ENCODE measurements at regions not wholly inside any gene's neighbourhood (a gene's known extent, or its start where the extent isn't known, plus 50 kb on each side); places are given as distances from the start of the nearest gene placed in this dataset.

GRCh38 chr2:7281231-7282201, 364.3 kb downstream of the RNF144A start:
- TF ChIP-seq YY1 (IDR thresholded peaks at IDR 0.05; ENCODE audit: insufficient read depth, insufficient read length) (no peak), ZNF274 (IDR thresholded peaks at IDR 0.05; ENCODE audit: low read depth, low read length) (no peak), SUZ12 (IDR thresholded peaks at IDR 0.05; ENCODE audit: extremely low read depth, insufficient read depth, insufficient read length) (no peak)
- no peaks in the 10 kb centered on the region for H3K9me3 ChIP-seq (ENCODE audit: insufficient read depth, low read length)
- H3K36me3 ChIP-seq (ENCODE audit: insufficient read depth, insufficient read length, low read length), result no peaks in the 10 kb centered on the region
- H3K27me3 ChIP-seq (ENCODE audit: insufficient read depth, insufficient read length), result no peaks in the 10 kb centered on the region
- no peak overlapping the region for H3K4me3 ChIP-seq (ENCODE audit: insufficient read length, low read depth)
- DNase-seq (ENCODE audit: low read depth, low spot score), result no peak
- peaks cover 4% of the 10 kb centered on the region for H3K4me1 ChIP-seq (ENCODE audit: insufficient read depth, insufficient read length)
- no peak overlapping the region for H3K9ac ChIP-seq (ENCODE audit: insufficient read length, low read depth)

- H3K4me3 ChIP-seq (ENCODE audit: insufficient read length, low read depth), result no peak overlapping the region
- H3K36me3 ChIP-seq (ENCODE audit: insufficient read depth, insufficient read length, low read length), result no peaks in the 10 kb centered on the region
- H3K27me3 ChIP-seq (ENCODE audit: insufficient read depth, insufficient read length), result no peaks in the 10 kb centered on the region
- no peaks in the 10 kb centered on the region for H3K9me3 ChIP-seq (ENCODE audit: insufficient read depth, low read length)
- DNase-seq (ENCODE audit: low read depth, low spot score), result no peak
- TF ChIP-seq SUZ12 (IDR thresholded peaks at IDR 0.05; ENCODE audit: extremely low read depth, insufficient read depth, insufficient read length) (no peak), YY1 (IDR thresholded peaks at IDR 0.05; ENCODE audit: insufficient read depth, insufficient read length) (no peak)
- H3K4me1 ChIP-seq (ENCODE audit: insufficient read depth, insufficient read length), result no peaks in the 10 kb centered on the region
- H3K9ac ChIP-seq (ENCODE audit: insufficient read length, low read depth), result no peak overlapping the region
These were observed 368.9 kb downstream of the RNF144A start for GRCh38 chr2:7286120-7286519.

GRCh38 chr2:7288484-7288883, 371.3 kb downstream of the RNF144A start:
- no peak for DNase-seq (ENCODE audit: low read depth, low spot score)
- H3K4me1 ChIP-seq (ENCODE audit: insufficient read depth, insufficient read length), result no peaks in the 10 kb centered on the region
- H3K27me3 ChIP-seq (ENCODE audit: insufficient read depth, insufficient read length), result no peaks in the 10 kb centered on the region
- no peak for TF ChIP-seq ZNF274 (IDR thresholded peaks at IDR 0.05; ENCODE audit: low read depth, low read length)
- TF ChIP-seq SUZ12 (IDR thresholded peaks at IDR 0.05; ENCODE audit: extremely low read depth, insufficient read depth, insufficient read length), result no peak
- no peak for TF ChIP-seq YY1 (IDR thresholded peaks at IDR 0.05; ENCODE audit: insufficient read depth, insufficient read length)
- H3K4me3 ChIP-seq (ENCODE audit: insufficient read length, low read depth), result no peak overlapping the region
- H3K9me3 ChIP-seq (ENCODE audit: insufficient read depth, low read length), result no peaks in the 10 kb centered on the region
- H3K36me3 ChIP-seq (ENCODE audit: insufficient read depth, insufficient read length, low read length), result no peaks in the 10 kb centered on the region
- no peak overlapping the region for H3K9ac ChIP-seq (ENCODE audit: insufficient read length, low read depth)

DNA sequence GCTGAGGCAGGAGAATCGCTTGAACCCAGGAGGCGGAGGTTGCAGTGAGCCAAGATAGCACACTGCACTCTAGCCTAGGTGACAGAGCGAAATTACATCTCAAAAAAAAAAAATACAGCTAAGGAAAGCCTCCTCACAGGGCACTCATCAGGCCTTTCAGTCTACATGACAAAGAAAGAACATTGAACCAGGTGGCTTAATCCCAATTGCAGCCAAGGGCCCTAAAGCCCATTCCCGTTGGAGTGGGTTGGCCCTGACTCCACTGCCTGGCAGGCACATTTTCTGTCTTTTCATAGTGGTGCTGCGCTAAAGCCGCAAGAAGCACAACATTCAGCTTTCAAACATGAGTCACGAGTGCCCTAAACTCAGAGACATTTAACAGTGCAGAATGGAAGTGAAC, 372.5 kb downstream of the RNF144A start:
- no peak overlapping the region for H3K4me3 ChIP-seq (ENCODE audit: insufficient read length, low read depth)
- H3K9me3 ChIP-seq (ENCODE audit: insufficient read depth, low read length), result no peaks in the 10 kb centered on the region
- peak; percentile 30 for DNase-seq (ENCODE audit: low read depth, low spot score)
- TF ChIP-seq SUZ12 (IDR thresholded peaks at IDR 0.05; ENCODE audit: extremely low read depth, insufficient read depth, insufficient read length) (no peak), YY1 (IDR thresholded peaks at IDR 0.05; ENCODE audit: insufficient read depth, insufficient read length) (no peak), ZNF274 (IDR thresholded peaks at IDR 0.05; ENCODE audit: low read depth, low read length) (no peak)
- no peaks in the 10 kb centered on the region for H3K36me3 ChIP-seq (ENCODE audit: insufficient read depth, insufficient read length, low read length)
- H3K4me1 ChIP-seq (ENCODE audit: insufficient read depth, insufficient read length), result no peaks in the 10 kb centered on the region
- H3K27me3 ChIP-seq (ENCODE audit: insufficient read depth, insufficient read length), result no peaks in the 10 kb centered on the region
- H3K9ac ChIP-seq (ENCODE audit: insufficient read length, low read depth), result no peak overlapping the region

- Histone ChIP-seq H3K27me3 (ENCODE audit: insufficient read depth, insufficient read length) (no peaks in the 10 kb centered on the region), H3K9ac (ENCODE audit: insufficient read length, low read depth) (no peak overlapping the region), H3K9me3 (ENCODE audit: insufficient read depth, low read length) (no peaks in the 10 kb centered on the region), H3K36me3 (ENCODE audit: insufficient read depth, insufficient read length, low read length) (no peaks in the 10 kb centered on the region), H3K4me1 (ENCODE audit: insufficient read depth, insufficient read length) (no peaks in the 10 kb centered on the region), H3K4me3 (ENCODE audit: insufficient read length, low read depth) (no peak overlapping the region)
- no peak for DNase-seq (ENCODE audit: low read depth, low spot score)
- no peak for TF ChIP-seq ZNF274 (IDR thresholded peaks at IDR 0.05; ENCODE audit: low read depth, low read length)
These were observed 375.0 kb downstream of the RNF144A start for GRCh38 chr2:7292154-7292691.

DNA sequence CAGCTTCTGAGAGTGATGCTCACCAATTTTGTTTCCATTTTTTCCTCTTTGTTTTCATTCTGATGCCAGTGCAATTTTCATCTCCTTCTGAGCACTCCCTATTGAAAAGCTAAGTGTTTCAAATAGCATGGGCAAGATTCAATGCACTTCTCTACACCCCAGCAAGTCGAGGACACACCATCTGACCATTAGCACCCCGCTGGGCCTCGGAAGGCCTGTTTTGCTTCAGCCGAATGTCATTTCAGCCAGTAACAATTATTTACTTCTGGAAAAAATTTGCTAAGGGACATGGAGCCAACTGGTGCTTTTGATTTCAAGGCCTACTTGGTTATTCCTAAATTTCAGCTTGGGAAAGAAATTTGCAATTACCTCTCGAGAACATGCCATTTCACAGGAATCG, 392.4 kb downstream of the RNF144A start:
- Histone ChIP-seq H3K4me3 (ENCODE audit: insufficient read length, low read depth) (no peak overlapping the region), H3K36me3 (ENCODE audit: insufficient read depth, insufficient read length, low read length) (no peaks in the 10 kb centered on the region), H3K27me3 (ENCODE audit: insufficient read depth, insufficient read length) (no peaks in the 10 kb centered on the region), H3K4me1 (ENCODE audit: insufficient read depth, insufficient read length) (no peaks in the 10 kb centered on the region), H3K9me3 (ENCODE audit: insufficient read depth, low read length) (no peaks in the 10 kb centered on the region), H3K9ac (ENCODE audit: insufficient read length, low read depth) (no peak overlapping the region)
- no peak for DNase-seq (ENCODE audit: low read depth, low spot score)
- TF ChIP-seq ZNF274 (IDR thresholded peaks at IDR 0.05; ENCODE audit: low read depth, low read length) (no peak), SUZ12 (IDR thresholded peaks at IDR 0.05; ENCODE audit: extremely low read depth, insufficient read depth, insufficient read length) (no peak), YY1 (IDR thresholded peaks at IDR 0.05; ENCODE audit: insufficient read depth, insufficient read length) (no peak)

DNA sequence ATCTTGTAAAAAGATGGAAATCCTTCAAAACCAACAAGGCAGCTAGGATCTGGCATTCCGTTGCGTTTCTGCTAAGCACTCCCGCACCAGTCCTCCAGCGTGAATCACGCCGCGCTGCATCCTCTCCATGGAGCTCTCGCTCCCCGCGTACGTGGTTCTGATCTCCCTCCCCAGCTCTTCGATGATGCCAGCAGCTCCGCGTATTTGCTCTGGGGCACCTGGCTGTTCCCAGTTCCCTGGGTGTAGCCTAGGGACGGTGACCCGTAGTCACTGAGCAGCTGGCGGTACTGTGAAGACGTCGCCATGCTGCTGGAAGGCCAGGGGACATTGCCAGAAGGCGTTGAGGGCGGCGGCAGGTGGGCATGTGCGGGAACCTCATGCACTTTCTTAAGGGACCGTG, 407.5 kb downstream of the RNF144A start:
- H3K9me3 ChIP-seq (ENCODE audit: insufficient read depth, low read length), result 0 out of 2 replicates have a peak, but pooled peaks cover 5% of the 10 kb centered on the region
- H3K27me3 ChIP-seq (ENCODE audit: insufficient read depth, insufficient read length), result no peaks in the 10 kb centered on the region
- DNase-seq (ENCODE audit: low read depth, low spot score), result no peak
- no peak for TF ChIP-seq YY1 (IDR thresholded peaks at IDR 0.05; ENCODE audit: insufficient read depth, insufficient read length)
- TF ChIP-seq SUZ12 (IDR thresholded peaks at IDR 0.05; ENCODE audit: extremely low read depth, insufficient read depth, insufficient read length), result no peak
- no peak for TF ChIP-seq ZNF274 (IDR thresholded peaks at IDR 0.05; ENCODE audit: low read depth, low read length)
- no peak overlapping the region for H3K4me3 ChIP-seq (ENCODE audit: insufficient read length, low read depth)
- H3K9ac ChIP-seq (ENCODE audit: insufficient read length, low read depth), result no peak overlapping the region
- no peaks in the 10 kb centered on the region for H3K4me1 ChIP-seq (ENCODE audit: insufficient read depth, insufficient read length)
- no peaks in the 10 kb centered on the region for H3K36me3 ChIP-seq (ENCODE audit: insufficient read depth, insufficient read length, low read length)

Measured in NT2/D1 (cell line).